Panc1 (cell line): ENCODE measurements at regions not wholly inside any gene's neighbourhood (a gene's known extent, or its start where the extent isn't known, plus 50 kb on each side); places are given as distances from the start of the nearest gene placed in this dataset.

Experiments
- ATAC-seq: fragments of 200-7000 bp; cut with Tn5 transposase; 2 replicates; pipeline ENCODE4 v1.9.1; 2020; ENCODE audit warnings: mild to moderate bottlenecking, moderate library complexity
- BruUV-seq: library from RNA; stranded (reverse); fragments of 400-500 nt; replicated peaks from 2 replicates; lab custom pipeline; 2021; lab: Mats Ljungman, UMichigan
- CTCF ChIA-PET: fragments of 300-600 bp; sonication (Branson Sonifier 250); formaldehyde crosslinking; loops from one replicate; lab custom pipeline; 2022; ENCODE audit warnings: antibody characterized with exemption; lab: Charles Lee
- POLR2A ChIA-PET: fragments of 300-600 bp; sonication (Branson Sonifier 250); formaldehyde crosslinking; loops from one replicate; lab custom pipeline; 2022; ENCODE audit warnings: antibody characterized with exemption; lab: Charles Lee
- DNase-seq: peaks from one replicate; pipeline ENCODE4 v3.0.0-alpha.2; 2010; ENCODE audit warnings: low read depth, low spot score
- H3K27ac ChIP-seq: 2 replicates; pipeline ENCODE4 v1.5.1; 2011; ENCODE audit warnings: mild to moderate bottlenecking, low read length, inconsistent platforms
- H3K27me3 ChIP-seq: fragments of 200-500 bp; sonication (Bioruptor generic); 2 replicates; pipeline ENCODE4 v1.6.0; 2014; ENCODE audit warnings: low read length, inconsistent platforms; ENCODE audit not compliant: control insufficient read depth, insufficient read depth
- H3K36me3 ChIP-seq: fragments of 200-500 bp; sonication (Bioruptor generic); 2 replicates; pipeline ENCODE4 v1.5.1; 2014; ENCODE audit warnings: inconsistent platforms, mild to moderate bottlenecking, low read length, moderate library complexity; ENCODE audit not compliant: control insufficient read depth, insufficient read depth
- H3K4me1 ChIP-seq: 2 replicates; pipeline ENCODE4 v1.5.1; 2011; ENCODE audit warnings: inconsistent platforms, mild to moderate bottlenecking, low read length, moderate library complexity; ENCODE audit not compliant: control insufficient read depth, insufficient read depth
- H3K4me3 ChIP-seq, 2 experiments: 2 replicates each; pipeline ENCODE4 v1.5.1; 2011 to 2012; ENCODE audit warnings: low read depth in 2 of 2, low read length in 2 of 2, mild to moderate bottlenecking in 2 of 2, inconsistent platforms in 1 of 2, moderate library complexity in 1 of 2
- H3K9me3 ChIP-seq: fragments of 200-500 bp; sonication (Bioruptor generic); 2 replicates; pipeline ENCODE4 v1.5.1; 2014; ENCODE audit warnings: low read depth, mild to moderate bottlenecking, inconsistent platforms, low read length, moderate library complexity; ENCODE audit not compliant: control insufficient read depth, insufficient read depth
- POLR2AphosphoS5 ChIP-seq: IDR thresholded peaks from 2 replicates; pipeline ENCODE4 v1.6.1; 2012; ENCODE audit warnings: mild to moderate bottlenecking, low read depth, low read length, moderate library complexity
- SIN3A ChIP-seq: IDR thresholded peaks from 2 replicates; pipeline ENCODE4 v1.6.1; 2012; ENCODE audit warnings: low read depth, mild to moderate bottlenecking, low read length, moderate library complexity, borderline replicate concordance; ENCODE audit not compliant: insufficient read depth
- TCF7L2 ChIP-seq: IDR thresholded peaks from 2 replicates; pipeline ENCODE4 v1.6.1; 2011; ENCODE audit warnings: mild to moderate bottlenecking, low read depth, low read length, inconsistent platforms
- in situ Hi-C: cut with HindIII; loops from 2 replicates; pipeline ENCODE4 v1.10.0; 2016; ENCODE audit warnings: low sequenced_read_pairs, low pct_unique_long_range_greater_than_20kb
- intact Hi-C: fragments of 100-400 bp; cut with micrococcal nuclease; formaldehyde crosslinking; loops from one replicate; pipeline ENCODE4 v1.10.0; 2022; ENCODE audit not compliant: unreplicated experiment
- TF ChIP-seq, protein P1 (sequence below), 2 experiments: IDR thresholded peaks; 2 replicates each; pipeline ENCODE4 v1.6.1; 2011 to 2012; ENCODE audit warnings: low read depth in 2 of 2, control low read depth in 1 of 2, low read length in 1 of 2, mild to moderate bottlenecking in 1 of 2, moderate library complexity in 1 of 2; ENCODE audit not compliant: insufficient read depth in 1 of 2
- TF ChIP-seq, protein P2 (sequence below): fragments of 450-650 bp; IDR thresholded peaks from 2 replicates; pipeline ENCODE4 v1.5.1; 2017; ENCODE audit warnings: mild to moderate bottlenecking

DNA sequence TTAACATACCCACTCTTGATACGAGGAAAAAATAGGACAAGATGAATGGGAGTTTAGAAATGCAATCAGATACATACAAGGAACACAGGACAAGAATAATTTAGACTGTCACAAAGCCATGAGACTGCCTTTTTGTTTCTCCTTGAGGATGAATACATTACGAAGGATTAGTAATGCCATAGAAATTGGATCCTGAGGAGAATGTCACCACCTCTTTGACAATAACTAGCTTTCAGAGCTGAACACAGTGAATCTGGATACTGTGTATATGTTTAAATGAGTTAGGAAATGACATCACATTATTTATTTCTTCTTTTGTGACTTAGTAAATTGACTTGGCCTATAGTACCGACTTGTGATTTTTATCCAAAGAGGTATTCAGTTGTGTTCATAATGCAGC is 596.3 kb upstream of the CNTNAP2 start:
- POLR2A ChIA-PET = no interaction called here
- H3K4me3 ChIP-seq = no peak overlapping the region
- no peaks in the 10 kb centered on the region for H3K27me3 ChIP-seq
- TF ChIP-seq, protein P1, sequence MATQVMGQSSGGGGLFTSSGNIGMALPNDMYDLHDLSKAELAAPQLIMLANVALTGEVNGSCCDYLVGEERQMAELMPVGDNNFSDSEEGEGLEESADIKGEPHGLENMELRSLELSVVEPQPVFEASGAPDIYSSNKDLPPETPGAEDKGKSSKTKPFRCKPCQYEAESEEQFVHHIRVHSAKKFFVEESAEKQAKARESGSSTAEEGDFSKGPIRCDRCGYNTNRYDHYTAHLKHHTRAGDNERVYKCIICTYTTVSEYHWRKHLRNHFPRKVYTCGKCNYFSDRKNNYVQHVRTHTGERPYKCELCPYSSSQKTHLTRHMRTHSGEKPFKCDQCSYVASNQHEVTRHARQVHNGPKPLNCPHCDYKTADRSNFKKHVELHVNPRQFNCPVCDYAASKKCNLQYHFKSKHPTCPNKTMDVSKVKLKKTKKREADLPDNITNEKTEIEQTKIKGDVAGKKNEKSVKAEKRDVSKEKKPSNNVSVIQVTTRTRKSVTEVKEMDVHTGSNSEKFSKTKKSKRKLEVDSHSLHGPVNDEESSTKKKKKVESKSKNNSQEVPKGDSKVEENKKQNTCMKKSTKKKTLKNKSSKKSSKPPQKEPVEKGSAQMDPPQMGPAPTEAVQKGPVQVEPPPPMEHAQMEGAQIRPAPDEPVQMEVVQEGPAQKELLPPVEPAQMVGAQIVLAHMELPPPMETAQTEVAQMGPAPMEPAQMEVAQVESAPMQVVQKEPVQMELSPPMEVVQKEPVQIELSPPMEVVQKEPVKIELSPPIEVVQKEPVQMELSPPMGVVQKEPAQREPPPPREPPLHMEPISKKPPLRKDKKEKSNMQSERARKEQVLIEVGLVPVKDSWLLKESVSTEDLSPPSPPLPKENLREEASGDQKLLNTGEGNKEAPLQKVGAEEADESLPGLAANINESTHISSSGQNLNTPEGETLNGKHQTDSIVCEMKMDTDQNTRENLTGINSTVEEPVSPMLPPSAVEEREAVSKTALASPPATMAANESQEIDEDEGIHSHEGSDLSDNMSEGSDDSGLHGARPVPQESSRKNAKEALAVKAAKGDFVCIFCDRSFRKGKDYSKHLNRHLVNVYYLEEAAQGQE (IDR thresholded peaks at IDR 0.05; ENCODE audit: insufficient read depth in 1 of 2, low read depth in 2 of 2, low read length in 1 of 2) = no peak
- TF ChIP-seq POLR2AphosphoS5 (no peak), SIN3A (no peak), TCF7L2 (no peak)
- TF ChIP-seq, protein P2, sequence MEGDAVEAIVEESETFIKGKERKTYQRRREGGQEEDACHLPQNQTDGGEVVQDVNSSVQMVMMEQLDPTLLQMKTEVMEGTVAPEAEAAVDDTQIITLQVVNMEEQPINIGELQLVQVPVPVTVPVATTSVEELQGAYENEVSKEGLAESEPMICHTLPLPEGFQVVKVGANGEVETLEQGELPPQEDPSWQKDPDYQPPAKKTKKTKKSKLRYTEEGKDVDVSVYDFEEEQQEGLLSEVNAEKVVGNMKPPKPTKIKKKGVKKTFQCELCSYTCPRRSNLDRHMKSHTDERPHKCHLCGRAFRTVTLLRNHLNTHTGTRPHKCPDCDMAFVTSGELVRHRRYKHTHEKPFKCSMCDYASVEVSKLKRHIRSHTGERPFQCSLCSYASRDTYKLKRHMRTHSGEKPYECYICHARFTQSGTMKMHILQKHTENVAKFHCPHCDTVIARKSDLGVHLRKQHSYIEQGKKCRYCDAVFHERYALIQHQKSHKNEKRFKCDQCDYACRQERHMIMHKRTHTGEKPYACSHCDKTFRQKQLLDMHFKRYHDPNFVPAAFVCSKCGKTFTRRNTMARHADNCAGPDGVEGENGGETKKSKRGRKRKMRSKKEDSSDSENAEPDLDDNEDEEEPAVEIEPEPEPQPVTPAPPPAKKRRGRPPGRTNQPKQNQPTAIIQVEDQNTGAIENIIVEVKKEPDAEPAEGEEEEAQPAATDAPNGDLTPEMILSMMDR = no peak
- intact Hi-C loops = no loop called here
- CTCF ChIA-PET = no interaction called here
- DNase-seq = no peak
- BruUV-seq = no TSS peak
- no peaks in the 10 kb centered on the region for H3K4me1 ChIP-seq
- no peaks in the 10 kb centered on the region for H3K9me3 ChIP-seq
- H3K36me3 ChIP-seq = no peaks in the 10 kb centered on the region
- in situ Hi-C loops = no loop called here
- ATAC-seq = no peak
- H3K27ac ChIP-seq = no peak overlapping the region

DNA sequence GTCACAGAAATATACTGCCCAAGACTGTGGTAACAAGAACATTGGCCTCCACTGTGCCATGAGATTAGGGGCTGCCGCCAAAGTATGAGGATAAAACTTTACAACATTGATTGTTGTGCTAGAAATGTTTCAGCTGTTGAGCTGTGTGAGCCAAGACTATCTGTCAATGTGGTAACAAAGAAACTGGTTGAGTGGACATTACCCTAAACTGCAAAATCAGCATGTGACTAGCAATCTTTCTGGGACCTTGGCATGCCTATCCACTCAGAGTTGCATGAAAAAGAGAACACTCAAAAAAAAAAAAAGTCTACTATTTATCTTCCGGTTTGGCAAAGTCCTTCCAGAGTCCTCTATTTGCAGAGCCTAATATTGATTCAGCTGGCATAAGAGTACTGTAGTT is 605.6 kb upstream of the CNTNAP2 start:
- H3K9me3 ChIP-seq = peaks cover 11% of the 10 kb centered on the region; the same call in 1 of the 2 replicates
- BruUV-seq = no TSS peak
- H3K4me3 ChIP-seq = no peak overlapping the region
- POLR2A ChIA-PET = no interaction called here
- CTCF ChIA-PET = no interaction called here
- in situ Hi-C loops = no loop called here
- no peaks in the 10 kb centered on the region for H3K27me3 ChIP-seq
- TF ChIP-seq SIN3A (no peak), TCF7L2 (no peak), POLR2AphosphoS5 (no peak)
- TF ChIP-seq, protein P1 (IDR thresholded peaks at IDR 0.05; ENCODE audit: insufficient read depth in 1 of 2, low read depth in 2 of 2, low read length in 1 of 2) = no peak
- TF ChIP-seq, protein P2 = no peak
- H3K27ac ChIP-seq = no peak overlapping the region
- DNase-seq (no peak), ATAC-seq (no peak)
- H3K4me1 ChIP-seq = no peaks in the 10 kb centered on the region
- no peaks in the 10 kb centered on the region for H3K36me3 ChIP-seq
- intact Hi-C loops = no loop called here
